CD4-positive, alpha-beta T cell (primary cell): ENCODE measurements at regions not wholly inside any gene's neighbourhood (a gene's known extent, or its start where the extent isn't known, plus 50 kb on each side); places are given as distances from the start of the nearest gene placed in this dataset.

ENCODE experiments used
- ATAC-seq: fragments of 200-7000 bp; cut with Tn5 transposase; one replicate; pipeline ENCODE4 v1.10.0; 2022; ENCODE audit warnings: mild to moderate bottlenecking; ENCODE audit not compliant: poor library complexity
- CTCF ChIA-PET: fragments of 350-600 bp; sonication (Branson Sonifier 250); formaldehyde crosslinking; loops from one replicate; lab custom pipeline; 2021; ENCODE audit warnings: antibody characterized with exemption, inconsistent platforms; lab: Charles Lee
- POLR2A ChIA-PET: fragments of 350-600 bp; sonication (Branson Sonifier 250); formaldehyde crosslinking; loops from one replicate; lab custom pipeline; 2021; ENCODE audit warnings: antibody characterized with exemption, inconsistent platforms; lab: Charles Lee
- DNase-seq, 14 experiments: peaks; one replicate each; pipeline ENCODE4 v3.0.0-alpha.2; 2013 to 2020; ENCODE audit warnings: mixed read lengths in 2 of 14
- H3K27ac ChIP-seq, 2 donors: one replicate each; pipeline versions ENCODE4 v1.5.1 to v1.7.0; 2013; ENCODE audit warnings: low read length in 2 of 2, low read depth in 1 of 2, mild to moderate bottlenecking in 1 of 2
- H3K27me3 ChIP-seq, 2 experiments: 1 replicate in 1 of 2; 2 replicates in 1 of 2; pipeline versions ENCODE4 v1.6.1 to v1.7.0; 2013; ENCODE audit warnings: low read length in 2 of 2, control low read depth in 1 of 2, mild to moderate bottlenecking in 1 of 2, moderate library complexity in 1 of 2; ENCODE audit not compliant: insufficient read depth in 2 of 2, control insufficient read depth in 1 of 2
- H3K36me3 ChIP-seq: one replicate; pipeline ENCODE4 v1.6.1; 2013; ENCODE audit warnings: low read length, control low read depth; ENCODE audit not compliant: insufficient read depth
- H3K4me1 ChIP-seq: one replicate; pipeline ENCODE4 v1.6.1; 2013; ENCODE audit warnings: low read length, control low read depth; ENCODE audit not compliant: insufficient read depth
- H3K4me3 ChIP-seq: one replicate; pipeline ENCODE4 v1.5.1; 2013; ENCODE audit warnings: mild to moderate bottlenecking, low read length, moderate library complexity
- H3K9me3 ChIP-seq, 2 experiments: 1 replicate in 1 of 2; 2 replicates in 1 of 2; pipeline versions ENCODE4 v1.6.1 to v1.7.0; 2013; ENCODE audit warnings: low read length in 2 of 2, mild to moderate bottlenecking in 2 of 2, control low read depth in 1 of 2, moderate library complexity in 1 of 2; ENCODE audit not compliant: control insufficient read depth in 1 of 2, insufficient read depth in 1 of 2
- H3K27ac Mint-ChIP-seq: one replicate; pipeline ENCODE4 v1.8.0; 2020; ENCODE audit warnings: mixed read lengths
- H3K27me3 Mint-ChIP-seq: one replicate; pipeline ENCODE4 v1.8.0; 2021; ENCODE audit warnings: mixed read lengths
- H3K36me3 Mint-ChIP-seq: one replicate; pipeline ENCODE4 v1.8.0; 2021; ENCODE audit warnings: low read depth, mixed read lengths
- H3K4me1 Mint-ChIP-seq: one replicate; pipeline ENCODE4 v1.8.0; 2021; ENCODE audit warnings: low read depth, mixed read lengths
- H3K4me3 Mint-ChIP-seq: one replicate; pipeline ENCODE4 v1.8.0; 2020; ENCODE audit warnings: mild to moderate bottlenecking, mixed read lengths
- H3K9me3 Mint-ChIP-seq: one replicate; pipeline ENCODE4 v1.8.0; 2020; ENCODE audit warnings: mixed read lengths
- intact Hi-C, 2 experiments: fragments of 100-400 bp; cut with DNase I in 1 of 2; cut with micrococcal nuclease in 1 of 2; formaldehyde crosslinking; loops; one replicate each; pipeline versions ENCODE4 v1.15.1 to v1.9.0; 2023 to 2025; cut with DNase I, micrococcal nuclease
- TF ChIP-seq, protein P1 (sequence below): fragments of 200-600 bp; IDR thresholded peaks from one replicate; pipeline ENCODE4 v1.8.0; 2022; ENCODE audit warnings: antibody characterized with exemption, mild to moderate bottlenecking

DNA sequence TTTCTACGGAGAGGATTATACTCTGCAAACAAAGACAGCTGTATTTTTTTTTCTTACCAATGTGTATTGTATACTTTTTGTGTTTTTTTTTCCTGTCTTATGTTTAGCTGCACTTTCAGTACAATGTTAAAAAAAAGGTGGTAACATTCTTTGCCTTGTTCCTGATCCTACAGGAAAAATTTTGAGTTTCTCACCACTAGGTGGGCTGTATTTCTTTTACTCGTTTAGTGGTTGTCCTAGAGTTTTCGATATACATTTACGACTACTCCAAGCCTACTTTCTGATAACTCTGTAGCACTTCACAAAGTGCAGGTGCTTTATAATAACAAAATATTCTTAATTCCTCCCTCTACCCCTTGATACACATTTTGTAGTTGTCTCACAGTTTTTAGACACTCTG lies 652.2 kb downstream of the UQCRFS1 start:
- POLR2A ChIA-PET, result no interaction called here
- DNase-seq, result no peak

DNA sequence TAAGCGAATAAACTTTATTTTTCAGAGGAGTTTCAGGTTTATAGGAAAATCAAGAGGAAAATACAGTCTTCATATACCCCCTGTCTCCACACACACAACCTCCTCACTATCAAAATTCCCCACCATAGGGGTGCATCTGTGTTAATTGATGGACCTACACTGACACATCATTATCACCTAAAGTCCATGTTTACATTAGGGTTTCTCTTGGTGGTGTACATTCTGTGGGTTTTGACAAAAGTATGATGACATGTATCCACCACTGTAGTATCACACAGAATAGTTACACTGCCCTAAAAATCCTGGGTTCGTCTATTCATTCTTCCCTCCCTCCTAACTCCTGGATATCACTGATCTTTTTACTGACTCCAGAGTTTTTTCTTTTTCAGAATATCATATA lies 654.2 kb downstream of the UQCRFS1 start:
- Mint-ChIP-seq H3K4me1 (no peaks in the 10 kb centered on the region), H3K4me3 (no peak overlapping the region), H3K36me3 (no peaks in the 10 kb centered on the region), H3K9me3 (no peaks in the 10 kb centered on the region), H3K27me3 (no peaks in the 10 kb centered on the region), H3K27ac (no peak overlapping the region)
- ATAC-seq (no peak), DNase-seq (no peak)
- H3K36me3 ChIP-seq, result no peaks in the 10 kb centered on the region
- H3K9me3 ChIP-seq, result peaks cover 0 to 14% of the 10 kb centered on the region in 2 experiments
- TF ChIP-seq, protein P1, sequence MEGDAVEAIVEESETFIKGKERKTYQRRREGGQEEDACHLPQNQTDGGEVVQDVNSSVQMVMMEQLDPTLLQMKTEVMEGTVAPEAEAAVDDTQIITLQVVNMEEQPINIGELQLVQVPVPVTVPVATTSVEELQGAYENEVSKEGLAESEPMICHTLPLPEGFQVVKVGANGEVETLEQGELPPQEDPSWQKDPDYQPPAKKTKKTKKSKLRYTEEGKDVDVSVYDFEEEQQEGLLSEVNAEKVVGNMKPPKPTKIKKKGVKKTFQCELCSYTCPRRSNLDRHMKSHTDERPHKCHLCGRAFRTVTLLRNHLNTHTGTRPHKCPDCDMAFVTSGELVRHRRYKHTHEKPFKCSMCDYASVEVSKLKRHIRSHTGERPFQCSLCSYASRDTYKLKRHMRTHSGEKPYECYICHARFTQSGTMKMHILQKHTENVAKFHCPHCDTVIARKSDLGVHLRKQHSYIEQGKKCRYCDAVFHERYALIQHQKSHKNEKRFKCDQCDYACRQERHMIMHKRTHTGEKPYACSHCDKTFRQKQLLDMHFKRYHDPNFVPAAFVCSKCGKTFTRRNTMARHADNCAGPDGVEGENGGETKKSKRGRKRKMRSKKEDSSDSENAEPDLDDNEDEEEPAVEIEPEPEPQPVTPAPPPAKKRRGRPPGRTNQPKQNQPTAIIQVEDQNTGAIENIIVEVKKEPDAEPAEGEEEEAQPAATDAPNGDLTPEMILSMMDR, result no peak
- no peak overlapping the region for H3K4me3 ChIP-seq
- POLR2A ChIA-PET, result no interaction called here
- CTCF ChIA-PET, result no interaction called here
- intact Hi-C loops, result no loop called here
- H3K27ac ChIP-seq, result no peak overlapping the region
- no peaks in the 10 kb centered on the region for H3K4me1 ChIP-seq
- no peaks in the 10 kb centered on the region for H3K27me3 ChIP-seq

More for the DNA sequence above, 652.2 kb downstream of the UQCRFS1 start:
- no peaks in the 10 kb centered on the region for H3K27me3 Mint-ChIP-seq
- H3K9me3 ChIP-seq, result peaks cover 0 to 16% of the 10 kb centered on the region in 2 experiments
- TF ChIP-seq, protein P1, result no peak
- ATAC-seq, result no peak
- H3K4me1 ChIP-seq, result no peaks in the 10 kb centered on the region
- no peaks in the 10 kb centered on the region for H3K9me3 Mint-ChIP-seq
- H3K36me3 ChIP-seq, result no peaks in the 10 kb centered on the region
- intact Hi-C loops, result no loop called here
- no peak overlapping the region for H3K27ac Mint-ChIP-seq
- no peak overlapping the region for H3K4me3 Mint-ChIP-seq
- no peaks in the 10 kb centered on the region for H3K4me1 Mint-ChIP-seq
- H3K27me3 ChIP-seq, result no peaks in the 10 kb centered on the region
- CTCF ChIA-PET, result no interaction called here
- H3K27ac ChIP-seq, result no peak overlapping the region
- H3K4me3 ChIP-seq, result no peak overlapping the region
- no peaks in the 10 kb centered on the region for H3K36me3 Mint-ChIP-seq

DNA sequence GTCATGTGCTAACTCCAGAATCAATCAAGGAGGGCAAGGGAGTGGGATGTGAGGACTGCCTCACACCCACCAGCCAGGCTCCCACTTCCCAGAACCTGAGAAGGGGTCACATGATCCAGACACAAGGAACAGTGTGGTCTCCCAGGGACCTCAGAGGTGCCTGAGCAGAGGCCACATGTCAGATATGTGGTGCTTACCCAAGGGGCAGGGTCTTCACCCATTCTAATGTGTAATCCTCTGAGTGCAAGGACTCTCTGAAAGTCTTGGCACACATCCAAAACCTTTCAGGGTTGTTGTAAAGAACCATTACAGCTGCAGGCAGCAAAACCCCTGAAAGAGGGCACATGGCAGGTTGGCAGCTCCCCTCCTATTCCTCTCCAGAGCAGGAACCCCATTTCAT lies 656.6 kb downstream of the UQCRFS1 start:
- TF ChIP-seq, protein P1, result no peak
- H3K27me3 ChIP-seq, result no peaks in the 10 kb centered on the region
- H3K27ac Mint-ChIP-seq, result no peak overlapping the region
- H3K4me1 ChIP-seq, result no peaks in the 10 kb centered on the region
- H3K9me3 ChIP-seq, result peaks cover 0 to 10% of the 10 kb centered on the region in 2 experiments
- ChIA-PET CTCF (no interaction called here), POLR2A (no interaction called here)
- H3K4me1 Mint-ChIP-seq, result no peaks in the 10 kb centered on the region
- H3K9me3 Mint-ChIP-seq, result peaks cover 3% of the 10 kb centered on the region
- no peak for ATAC-seq
- H3K27me3 Mint-ChIP-seq, result no peaks in the 10 kb centered on the region
- H3K27ac ChIP-seq, result no peak overlapping the region
- no peak for DNase-seq
- H3K4me3 ChIP-seq, result no peak overlapping the region
- H3K36me3 Mint-ChIP-seq, result no peaks in the 10 kb centered on the region
- no peak overlapping the region for H3K4me3 Mint-ChIP-seq
- intact Hi-C loops, result no loop called here
- H3K36me3 ChIP-seq, result no peaks in the 10 kb centered on the region
